Testis (tissue), 2 donors: ENCODE measurements at regions not wholly inside any gene's neighbourhood (a gene's known extent, or its start where the extent isn't known, plus 50 kb on each side); places are given as distances from the start of the nearest gene placed in this dataset.

ENCODE experiments used
- DNase-seq: peaks from one replicate; pipeline ENCODE4 v3.0.0-alpha.2; 2019
- H3K27ac ChIP-seq, 2 donors: fragments of 200-600 bp; sonication (generic); one replicate each; pipeline ENCODE4 v1.5.1; 2019
- H3K27me3 ChIP-seq: fragments of 200-600 bp; sonication (generic); one replicate; pipeline ENCODE4 v1.5.1; 2019
- H3K36me3 ChIP-seq: fragments of 200-600 bp; sonication (generic); one replicate; pipeline ENCODE4 v1.5.1; 2017; ENCODE audit warnings: low read depth; ENCODE audit errors: missing control alignments
- H3K4me1 ChIP-seq: fragments of 200-600 bp; sonication (generic); one replicate; pipeline ENCODE4 v1.5.1; 2019
- H3K4me3 ChIP-seq, 2 donors: fragments of 200-600 bp; sonication (generic); one replicate each; pipeline ENCODE4 v1.5.1; 2017 to 2019
- H3K9me3 ChIP-seq: fragments of 200-600 bp; sonication (generic); one replicate; pipeline ENCODE4 v1.5.1; 2017
- POLR2A ChIP-seq: fragments of 450-650 bp; IDR thresholded peaks from one replicate; pipeline ENCODE4 v1.6.1; 2017; ENCODE audit warnings: antibody characterized with exemption, mild to moderate bottlenecking, moderate library complexity
- WGBS, 2 donors: methylation state at CpG; one replicate each; pipeline ENCODE4 v1.1.5; 2018; 5-methylcytosine and 5-hydroxymethylcytosine counted together
- intact Hi-C: fragments of 100-400 bp; cut with DNase I; formaldehyde crosslinking; loops from one replicate; pipeline ENCODE4 v1.15.1; 2023; ENCODE audit warnings: low total_unique reads
- TF ChIP-seq, protein P1 (sequence below), 3 experiments: fragments of 450-650 bp in 2 of 3; fragments of 200-600 bp in 1 of 3; sonication (generic) in 1 of 3; IDR thresholded peaks; one replicate each; pipeline ENCODE4 v1.5.1; 2016 to 2019; ENCODE audit warnings: antibody characterized with exemption in 3 of 3, mild to moderate bottlenecking in 2 of 3, moderate library complexity in 1 of 3

DNA sequence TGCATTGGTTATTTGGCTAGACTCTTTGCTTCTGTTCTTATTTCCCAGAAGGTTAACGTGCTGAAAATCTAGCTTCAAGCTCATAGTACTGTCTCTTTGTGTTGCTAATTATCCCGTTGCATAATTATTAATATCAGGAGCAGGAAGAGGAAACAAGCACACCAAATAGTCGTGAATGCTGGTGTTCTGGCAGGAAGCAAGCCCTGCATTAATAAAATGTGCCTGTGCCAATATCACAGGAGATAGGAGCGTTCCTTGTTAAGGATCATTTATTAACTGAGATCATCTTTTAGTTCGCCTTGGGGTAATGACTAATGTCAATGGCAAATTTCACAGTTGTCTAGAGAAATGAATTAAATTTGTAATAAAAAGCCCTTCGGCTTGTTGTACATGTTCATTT, 893.0 kb upstream of the POU3F3 start:
- H3K27ac ChIP-seq, result no peak overlapping the region
- no peaks in the 10 kb centered on the region for H3K9me3 ChIP-seq
- no peak overlapping the region for H3K4me3 ChIP-seq
- no peaks in the 10 kb centered on the region for H3K36me3 ChIP-seq
- intact Hi-C loops, result no loop called here
- TF ChIP-seq, protein P1, sequence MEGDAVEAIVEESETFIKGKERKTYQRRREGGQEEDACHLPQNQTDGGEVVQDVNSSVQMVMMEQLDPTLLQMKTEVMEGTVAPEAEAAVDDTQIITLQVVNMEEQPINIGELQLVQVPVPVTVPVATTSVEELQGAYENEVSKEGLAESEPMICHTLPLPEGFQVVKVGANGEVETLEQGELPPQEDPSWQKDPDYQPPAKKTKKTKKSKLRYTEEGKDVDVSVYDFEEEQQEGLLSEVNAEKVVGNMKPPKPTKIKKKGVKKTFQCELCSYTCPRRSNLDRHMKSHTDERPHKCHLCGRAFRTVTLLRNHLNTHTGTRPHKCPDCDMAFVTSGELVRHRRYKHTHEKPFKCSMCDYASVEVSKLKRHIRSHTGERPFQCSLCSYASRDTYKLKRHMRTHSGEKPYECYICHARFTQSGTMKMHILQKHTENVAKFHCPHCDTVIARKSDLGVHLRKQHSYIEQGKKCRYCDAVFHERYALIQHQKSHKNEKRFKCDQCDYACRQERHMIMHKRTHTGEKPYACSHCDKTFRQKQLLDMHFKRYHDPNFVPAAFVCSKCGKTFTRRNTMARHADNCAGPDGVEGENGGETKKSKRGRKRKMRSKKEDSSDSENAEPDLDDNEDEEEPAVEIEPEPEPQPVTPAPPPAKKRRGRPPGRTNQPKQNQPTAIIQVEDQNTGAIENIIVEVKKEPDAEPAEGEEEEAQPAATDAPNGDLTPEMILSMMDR (IDR thresholded peaks at IDR 0.05), result no peak
- TF ChIP-seq POLR2A, result no peak
- no peaks in the 10 kb centered on the region for H3K27me3 ChIP-seq
- H3K4me1 ChIP-seq, result no peaks in the 10 kb centered on the region
- DNase-seq, result no peak
- 61 to 62% methylated on average over 6 of the region's 6 CpGs for WGBS, 2 donors

DNA sequence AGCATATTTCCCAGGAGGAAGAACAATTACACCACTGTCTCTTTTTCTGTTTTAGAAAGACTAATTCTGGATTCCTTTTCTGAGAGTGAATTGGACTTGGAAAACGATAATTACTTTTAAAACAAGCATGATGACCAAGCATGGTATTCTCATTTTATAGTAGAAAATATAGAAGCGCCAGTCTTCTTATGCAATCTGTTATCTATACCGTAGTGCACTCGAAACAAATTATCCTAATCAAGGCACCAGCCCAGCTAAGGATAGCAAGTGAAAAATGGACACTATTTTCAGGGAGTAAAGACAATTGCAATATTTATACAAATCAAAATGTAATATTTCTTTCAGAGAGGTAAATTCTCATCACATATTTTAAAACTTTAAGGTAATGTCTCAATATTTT, 892.1 kb upstream of the POU3F3 start:
- no peaks in the 10 kb centered on the region for H3K36me3 ChIP-seq
- no peak for TF ChIP-seq POLR2A
- TF ChIP-seq, protein P1 (IDR thresholded peaks at IDR 0.05), result no peak
- no peaks in the 10 kb centered on the region for H3K27me3 ChIP-seq
- DNase-seq, result no peak
- no peaks in the 10 kb centered on the region for H3K4me1 ChIP-seq
- H3K27ac ChIP-seq, result no peak overlapping the region
- H3K9me3 ChIP-seq, result no peaks in the 10 kb centered on the region
- H3K4me3 ChIP-seq, result no peak overlapping the region
- WGBS, 2 donors, result 47 to 64% methylated on average over 4 of the region's 4 CpGs
- intact Hi-C loops, result no loop called here

DNA sequence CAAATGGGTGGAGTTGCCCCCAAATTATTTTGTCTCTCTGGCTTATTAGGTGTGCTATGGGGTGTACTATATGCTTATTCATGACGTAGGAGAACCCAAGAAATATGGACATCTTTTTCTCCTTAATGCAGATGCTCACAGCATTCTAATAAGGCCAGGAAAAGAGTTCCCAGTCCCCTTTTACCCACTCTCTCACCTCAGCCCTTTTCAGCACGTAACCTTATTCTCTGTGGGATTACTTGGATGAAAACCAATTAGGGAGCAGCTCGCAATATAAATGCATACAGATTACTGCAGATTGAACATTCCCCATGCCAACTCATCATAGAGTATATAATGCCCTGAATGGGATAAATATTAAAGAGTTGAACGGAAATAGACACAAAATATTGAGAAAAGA, 891.2 kb upstream of the POU3F3 start:
- WGBS, 2 donors, result 73 to 86% methylated on average over 4 of the region's 4 CpGs
- H3K27ac ChIP-seq, result no peak overlapping the region

DNA sequence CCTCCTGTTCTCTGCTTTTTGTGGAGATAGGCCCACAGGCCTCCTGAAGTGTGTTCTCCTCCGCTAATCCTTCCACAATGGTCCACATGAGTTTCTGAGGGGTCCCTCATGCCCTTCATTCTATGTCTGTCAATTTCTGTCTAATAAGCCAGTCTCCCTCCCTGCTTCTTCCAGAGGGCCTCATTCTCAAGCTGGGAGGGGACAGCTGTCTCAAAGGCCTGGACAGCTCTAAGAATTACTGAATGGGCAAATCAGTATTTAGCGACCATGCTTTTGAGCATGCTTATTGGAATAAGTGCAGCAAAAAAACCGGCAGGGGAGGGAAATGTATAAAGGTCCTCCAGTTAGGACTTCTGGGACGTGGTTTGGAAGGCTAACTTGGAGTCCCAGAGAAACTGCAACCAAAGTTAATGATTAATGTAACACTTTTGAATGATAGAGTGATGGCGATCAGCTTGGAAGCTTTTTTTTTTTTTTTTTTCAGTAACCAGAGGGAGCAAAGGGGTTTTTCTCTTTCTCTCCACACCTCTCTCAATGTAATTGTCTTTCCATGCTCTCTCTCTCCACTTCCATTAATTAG, 890.7 kb upstream of the POU3F3 start:
- H3K4me1 ChIP-seq, result no peaks in the 10 kb centered on the region
- no peak overlapping the region for H3K27ac ChIP-seq
- DNase-seq, result no peak
- intact Hi-C loops, result no loop called here
- WGBS, 2 donors, result 76 to 83% methylated on average over 5 of the region's 5 CpGs
- no peaks in the 10 kb centered on the region for H3K36me3 ChIP-seq
- H3K9me3 ChIP-seq, result no peaks in the 10 kb centered on the region
- TF ChIP-seq POLR2A, result no peak
- TF ChIP-seq, protein P1 (IDR thresholded peaks at IDR 0.05), result no peak
- H3K4me3 ChIP-seq, result no peak overlapping the region
- no peaks in the 10 kb centered on the region for H3K27me3 ChIP-seq

More for the DNA sequence above, 891.2 kb upstream of the POU3F3 start:
- H3K9me3 ChIP-seq, result no peaks in the 10 kb centered on the region
- H3K27me3 ChIP-seq, result no peaks in the 10 kb centered on the region
- no peak overlapping the region for H3K4me3 ChIP-seq
- H3K4me1 ChIP-seq, result no peaks in the 10 kb centered on the region
- no peaks in the 10 kb centered on the region for H3K36me3 ChIP-seq
- no peak for DNase-seq
- intact Hi-C loops, result no loop called here
- TF ChIP-seq POLR2A, result no peak
- TF ChIP-seq, protein P1 (IDR thresholded peaks at IDR 0.05), result no peak

DNA sequence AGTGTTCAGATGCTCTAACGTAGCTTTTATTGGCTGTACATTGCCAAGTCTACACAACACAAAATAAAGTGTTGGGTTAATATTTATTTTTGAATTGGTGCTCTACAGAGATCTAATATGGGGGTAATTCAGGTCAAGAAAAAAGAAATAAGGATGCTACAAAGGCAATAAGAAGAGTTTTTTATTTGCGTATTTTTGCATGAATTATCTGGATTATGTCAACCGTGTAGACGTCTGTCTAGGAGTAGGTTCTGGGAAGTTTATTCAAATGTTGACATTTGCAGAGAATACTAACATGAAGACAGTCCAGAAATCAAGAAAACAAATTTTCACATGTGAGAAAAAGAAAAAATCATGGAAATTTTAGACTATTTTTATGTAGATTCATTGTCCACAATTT, 876.7 kb upstream of the POU3F3 start:
- intact Hi-C loops, result no loop called here
- no peak for TF ChIP-seq POLR2A
- H3K4me3 ChIP-seq, result no peak overlapping the region
- no peak for DNase-seq
- H3K36me3 ChIP-seq, result no peaks in the 10 kb centered on the region
- H3K4me1 ChIP-seq, result no peaks in the 10 kb centered on the region
- no peak overlapping the region for H3K27ac ChIP-seq
- 88 to 90% methylated on average over 4 of the region's 4 CpGs for WGBS, 2 donors
- no peaks in the 10 kb centered on the region for H3K27me3 ChIP-seq
- no peaks in the 10 kb centered on the region for H3K9me3 ChIP-seq
